NCI-H748 treated with DMSO at 0.1 percent for 48 hours (cell line): ENCODE measurements at regions not wholly inside any gene's neighbourhood (a gene's known extent, or its start where the extent isn't known, plus 50 kb on each side); places are given as distances from the start of the nearest gene placed in this dataset.
"Not testable (repeated sequence)": the region's sequence is repeated elsewhere in the genome, so short reads cannot be mapped to it uniquely, and the experiment has no call there.

Experiments
- DNase-seq: peaks from one replicate; lab custom pipeline; 2025; lab: John Stamatoyannopoulos, UW

- no peak for DNase-seq
Observed at GRCh38 chr2:183998797-183999190, 599.5 kb upstream of the ZNF804A start.

GRCh38 chr2:184004289-184004947 lies 593.9 kb upstream of the ZNF804A start:
- DNase-seq = no peak

- no peak for DNase-seq
Observed at GRCh38 chr2:184004948-184005672, 593.2 kb upstream of the ZNF804A start.

GRCh38 chr2:184006998-184007397 lies 591.3 kb upstream of the ZNF804A start:
- peak; percentile 48 for DNase-seq

DNA sequence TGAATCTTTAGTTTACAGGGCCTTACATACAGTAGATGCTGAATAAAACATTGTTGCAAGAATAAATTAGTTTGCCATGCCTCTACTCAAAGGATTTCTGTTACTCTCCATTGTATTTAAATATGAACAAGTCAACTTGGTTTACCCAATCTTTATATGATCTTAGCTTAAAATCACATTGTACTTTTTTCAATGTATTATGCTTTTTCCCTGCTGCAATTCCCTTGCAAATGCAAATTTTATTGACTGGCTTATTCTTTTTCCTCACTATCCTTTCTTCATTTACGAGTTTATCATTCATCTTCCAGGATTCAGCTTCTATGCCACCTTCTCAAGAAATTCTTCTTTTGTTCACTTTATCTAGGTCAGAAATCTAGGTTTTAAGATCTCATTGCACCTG lies 571.4 kb upstream of the ZNF804A start:
- DNase-seq = no peak

- DNase-seq = no peak
Observed at GRCh38 chr2:184030245-184030644, 568.1 kb upstream of the ZNF804A start.

GRCh38 chr2:184030989-184031388 lies 567.3 kb upstream of the ZNF804A start:
- DNase-seq = no peak

DNA sequence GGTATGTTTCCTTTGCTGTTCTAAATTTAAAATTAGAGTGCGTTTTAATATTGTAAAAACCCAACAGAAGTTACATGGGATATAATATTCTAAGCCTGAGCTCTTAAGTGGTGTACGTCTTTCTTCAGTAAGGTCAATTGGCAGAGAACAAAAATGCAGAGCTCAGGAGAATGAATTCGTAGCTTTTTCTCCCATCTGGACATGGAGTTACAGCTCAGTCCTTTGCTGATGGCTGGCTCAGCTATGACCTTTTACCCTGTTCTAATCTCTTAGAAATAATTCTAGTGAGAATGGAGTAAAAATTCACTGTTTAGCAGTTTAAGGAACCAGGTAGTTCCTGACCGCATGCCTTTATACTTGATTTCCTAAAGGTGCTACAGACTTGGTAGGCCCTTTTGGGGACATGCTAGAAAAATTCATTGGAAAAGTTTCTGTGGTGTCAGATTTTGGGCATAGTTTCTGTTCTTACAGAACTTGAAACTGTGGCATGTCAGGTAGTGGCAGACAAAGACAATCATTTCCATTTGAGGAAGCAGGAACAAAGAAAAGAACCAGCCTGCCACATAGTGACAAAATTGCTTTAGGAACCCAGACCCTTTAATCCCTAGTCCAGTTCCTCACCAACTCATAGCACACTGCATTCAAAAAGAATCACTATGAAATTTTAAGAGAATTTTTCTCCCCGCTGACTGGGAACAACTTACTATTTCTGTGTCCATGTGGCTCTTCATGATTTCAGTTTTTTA lies 566.8 kb upstream of the ZNF804A start:
- DNase-seq = no peak

DNA sequence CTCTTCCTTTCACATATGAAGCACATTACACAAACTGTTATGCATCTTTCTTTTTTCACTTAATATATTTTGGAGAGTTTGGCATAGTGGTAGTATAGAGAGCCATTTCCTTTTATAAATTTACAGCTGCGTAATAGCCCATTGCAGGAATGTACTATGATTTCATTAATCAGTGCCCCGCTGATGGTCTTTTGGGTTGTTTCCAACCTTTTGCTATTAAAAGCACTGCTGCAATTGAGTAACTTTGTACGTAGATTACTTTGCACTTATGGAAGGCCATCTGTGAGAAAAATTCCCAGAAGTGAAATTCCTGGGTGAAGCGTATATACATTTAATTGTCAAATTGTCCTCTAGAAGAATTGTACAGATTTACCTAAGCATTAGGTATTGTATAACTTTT lies 565.3 kb upstream of the ZNF804A start:
- no peak for DNase-seq

- DNase-seq = no peak
Observed at GRCh38 chr2:184037273-184037672, 561.1 kb upstream of the ZNF804A start.

DNA sequence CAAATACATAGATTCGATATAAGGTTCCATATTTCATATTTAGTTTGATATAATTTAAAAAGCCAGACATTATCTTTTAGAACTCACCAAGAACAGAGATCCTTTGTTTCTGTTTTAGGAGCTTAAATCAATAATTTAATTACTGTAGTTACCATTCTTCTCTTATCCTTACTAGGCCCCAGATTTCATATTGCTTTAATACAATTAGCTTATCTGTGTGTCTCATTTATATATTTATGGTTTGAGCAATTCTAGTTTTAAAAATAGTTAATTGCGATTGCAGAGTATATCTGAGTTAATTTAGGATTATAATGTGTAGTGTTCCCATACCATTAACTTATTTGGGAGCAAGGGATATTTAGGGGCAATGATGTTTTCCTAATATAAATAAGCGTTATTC lies 558.8 kb upstream of the ZNF804A start:
- no peak for DNase-seq

DNA sequence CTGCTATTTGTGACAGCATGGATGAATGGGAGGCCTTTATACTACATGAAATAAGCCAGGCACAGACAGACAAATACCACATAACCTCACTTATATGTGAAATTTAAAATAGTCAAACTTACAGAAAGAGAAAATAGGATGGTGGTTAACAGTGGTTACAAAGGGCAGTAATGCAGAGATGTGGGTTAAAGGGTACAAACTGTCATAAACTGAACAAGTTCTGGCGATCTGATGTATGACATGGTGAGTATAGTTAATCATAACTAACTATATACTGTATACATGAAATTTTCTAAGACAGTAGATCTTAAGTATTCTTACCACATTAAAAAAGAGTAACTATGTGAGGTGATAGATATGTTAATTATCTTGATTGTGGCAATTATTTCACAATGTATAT lies 558.1 kb upstream of the ZNF804A start:
- no peak for DNase-seq

- DNase-seq = no peak
Observed at GRCh38 chr2:184041077-184041476, 557.3 kb upstream of the ZNF804A start.

- no peak for DNase-seq
Observed at GRCh38 chr2:184041777-184042176, 556.6 kb upstream of the ZNF804A start.

DNA sequence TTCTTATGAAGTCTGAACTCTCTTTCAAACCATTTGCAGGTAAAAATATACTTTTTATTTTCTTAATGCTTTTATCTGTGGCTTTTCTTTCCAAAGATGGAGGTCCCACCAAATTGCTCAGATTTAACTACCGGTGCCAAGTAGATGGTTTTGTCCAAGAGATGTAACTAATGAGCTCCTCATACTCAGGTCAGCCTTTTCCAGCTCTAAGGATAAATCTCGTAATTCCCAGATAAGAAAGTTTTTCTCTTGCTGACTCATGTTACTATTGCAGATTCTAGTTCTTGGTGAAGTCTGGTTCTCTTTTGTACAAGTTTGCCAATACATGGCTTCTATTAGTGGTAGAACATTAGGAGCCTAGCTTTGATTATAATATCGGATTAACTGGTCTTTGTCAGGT lies 550.8 kb upstream of the ZNF804A start:
- DNase-seq = no peak

DNA sequence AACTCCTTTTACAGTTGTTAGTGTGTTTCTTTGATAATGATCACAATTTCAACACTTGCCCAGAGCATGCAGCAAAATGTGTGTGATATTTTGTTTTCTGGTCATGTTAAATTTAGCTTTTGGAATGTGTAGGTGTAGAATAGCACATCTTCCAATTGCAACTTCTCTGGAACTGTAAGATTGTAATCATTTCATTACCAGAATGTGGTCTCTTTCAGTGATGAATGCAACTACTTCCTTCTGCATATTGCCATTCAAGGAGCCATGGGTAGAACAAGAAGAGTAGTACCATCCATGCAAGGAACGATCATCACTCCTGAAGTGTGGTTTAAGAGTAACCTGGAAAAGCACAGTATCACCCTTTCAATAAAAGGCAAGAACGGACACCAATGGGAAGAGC lies 548.8 kb upstream of the ZNF804A start:
- no peak for DNase-seq

DNA sequence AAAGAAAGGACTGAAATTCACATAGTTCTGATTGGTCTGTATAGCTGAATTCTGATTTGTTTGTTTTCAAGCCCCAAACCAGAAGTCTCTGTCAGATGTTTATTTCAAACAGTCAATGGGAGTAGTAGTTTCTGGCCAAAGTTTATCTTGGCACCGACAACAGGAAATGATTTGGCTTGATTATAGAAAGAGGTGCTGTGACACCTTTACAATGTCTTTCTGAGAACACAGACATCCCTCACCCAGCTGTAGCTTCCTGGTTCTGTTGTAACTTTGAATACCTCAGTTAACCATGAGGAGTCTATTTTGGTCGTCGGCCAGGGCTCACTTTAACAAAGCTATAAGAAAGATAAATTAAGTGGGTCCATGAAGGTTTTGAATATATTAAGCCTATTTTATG lies 545.0 kb upstream of the ZNF804A start:
- DNase-seq = peak; percentile 83

DNA sequence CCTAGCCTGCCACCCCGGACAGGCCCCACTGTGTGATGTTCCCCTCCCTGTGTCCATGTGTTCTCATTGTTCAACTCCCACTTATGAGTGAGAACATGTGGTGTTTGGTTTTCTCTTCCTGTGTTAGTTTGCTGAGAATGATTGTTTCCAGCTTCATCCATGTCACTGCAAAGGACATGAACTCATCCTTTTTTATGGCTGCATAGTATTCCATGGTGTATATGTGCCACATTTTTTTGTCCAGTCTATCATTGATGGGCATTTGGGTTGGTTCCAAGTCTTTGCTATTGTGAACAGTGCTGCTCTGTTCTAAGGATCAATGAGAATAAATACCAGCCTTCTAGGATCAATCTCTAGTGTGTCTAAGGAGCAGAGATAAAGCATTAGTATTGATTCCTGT lies 543.9 kb upstream of the ZNF804A start:
- DNase-seq = not testable (repeated sequence)

DNA sequence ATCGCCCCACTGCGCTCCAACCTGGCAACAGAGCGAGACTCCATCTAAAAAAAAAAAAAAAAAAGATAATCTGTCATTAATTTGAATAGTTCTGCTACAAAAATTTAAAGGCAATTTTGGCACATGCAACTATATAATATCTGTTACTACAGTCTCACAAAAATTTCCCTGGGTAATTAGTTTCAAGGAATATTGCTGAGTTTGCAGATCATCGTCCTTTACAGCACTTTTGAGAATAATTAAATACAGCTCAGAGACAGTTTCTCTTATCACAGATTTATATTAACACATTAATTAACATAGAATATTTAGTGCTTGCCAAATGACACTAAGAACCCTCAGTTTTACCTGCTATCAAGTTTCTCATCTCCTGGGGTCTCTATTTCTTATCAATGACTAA lies 540.4 kb upstream of the ZNF804A start:
- DNase-seq = no peak

DNA sequence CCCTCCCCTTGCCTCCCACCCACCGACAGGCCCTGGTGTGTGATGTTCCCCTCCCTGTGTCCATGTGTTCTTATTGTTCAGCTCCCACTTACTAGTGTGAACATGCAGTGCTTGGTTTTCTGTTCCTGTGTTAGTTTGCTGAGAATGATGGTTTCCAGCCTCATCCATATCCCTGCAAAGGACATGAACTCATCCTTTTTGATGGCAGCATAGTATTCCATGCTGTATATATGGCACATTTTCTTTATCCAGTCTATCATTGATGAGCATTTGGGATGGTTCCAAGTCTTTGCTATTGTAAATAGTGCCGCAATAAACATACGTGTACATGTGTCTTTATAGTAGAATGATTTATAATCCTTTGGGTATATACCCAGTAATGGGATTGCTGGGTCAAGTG lies 538.1 kb upstream of the ZNF804A start:
- not testable (repeated sequence) for DNase-seq

GRCh38 chr2:184067502-184067901 lies 530.8 kb upstream of the ZNF804A start:
- peak; percentile 73 for DNase-seq

DNA sequence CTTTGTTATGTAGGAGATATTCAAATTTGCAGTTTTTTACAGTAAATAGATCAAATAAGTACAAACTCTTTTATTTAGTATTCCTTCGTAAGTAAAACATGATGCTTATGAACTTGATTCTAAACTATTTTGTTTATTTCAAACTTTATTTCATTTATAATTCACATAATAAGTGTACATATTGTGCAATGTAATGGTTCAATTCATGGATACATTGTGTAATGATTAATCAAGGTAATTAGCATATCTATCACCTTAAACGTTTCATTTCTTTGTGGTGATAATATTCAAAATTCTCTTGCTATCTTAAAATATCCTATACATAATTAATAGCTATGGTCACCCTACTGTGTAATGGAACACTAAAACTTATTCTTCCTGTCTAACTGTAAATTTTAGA lies 525.9 kb upstream of the ZNF804A start:
- DNase-seq = no peak

DNA sequence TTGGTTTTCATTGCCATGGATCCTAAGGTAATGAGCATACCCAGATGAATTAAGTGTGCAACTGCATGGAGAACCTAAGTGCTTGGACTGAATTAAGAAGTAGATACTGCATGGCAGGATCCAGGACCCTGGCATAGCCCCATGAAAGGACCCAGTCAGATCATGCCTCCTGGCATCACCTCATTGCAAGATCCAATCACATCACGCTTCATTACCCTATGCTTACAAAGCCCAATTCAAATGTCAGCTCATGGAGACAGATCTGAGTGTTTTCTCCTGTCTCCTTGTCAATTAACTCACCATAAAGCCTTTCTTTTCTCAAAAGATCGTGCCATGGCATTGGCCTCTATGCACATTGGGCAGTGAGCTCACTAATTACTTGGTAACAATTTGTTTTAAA lies 519.8 kb upstream of the ZNF804A start:
- DNase-seq = no peak
